NCI-H146 (cell line): ENCODE measurements at regions not wholly inside any gene's neighbourhood (a gene's known extent, or its start where the extent isn't known, plus 50 kb on each side); places are given as distances from the start of the nearest gene placed in this dataset.
"Not testable (repeated sequence)": the region's sequence is repeated elsewhere in the genome, so short reads cannot be mapped to it uniquely, and the experiment has no call there.

Source experiments
- DNase-seq: peaks from one replicate; lab custom pipeline; 2025; lab: John Stamatoyannopoulos, UW

- DNase-seq = no peak
Observed at GRCh38 chr14:106666341-106666740, 1140.0 kb downstream of the TMEM121 start.

- no peak for DNase-seq
Observed at GRCh38 chr14:106670011-106670410, 1143.6 kb downstream of the TMEM121 start.

GRCh38 chr14:106674093-106674492, 1147.7 kb downstream of the TMEM121 start:
- DNase-seq = not testable (repeated sequence)

GRCh38 chr14:106674509-106675125, 1148.2 kb downstream of the TMEM121 start:
- not testable (repeated sequence) for DNase-seq

GRCh38 chr14:106675716-106676115, 1149.3 kb downstream of the TMEM121 start:
- not testable (repeated sequence) for DNase-seq

- no peak for DNase-seq
Observed at GRCh38 chr14:106679776-106680175, 1153.4 kb downstream of the TMEM121 start.

GRCh38 chr14:106681161-106681560, 1154.8 kb downstream of the TMEM121 start:
- no peak for DNase-seq

GRCh38 chr14:106681568-106681967, 1155.2 kb downstream of the TMEM121 start:
- no peak for DNase-seq

GRCh38 chr14:106683631-106684030, 1157.2 kb downstream of the TMEM121 start:
- DNase-seq = no peak

GRCh38 chr14:106686533-106686932, 1160.2 kb downstream of the TMEM121 start:
- no peak for DNase-seq

GRCh38 chr14:106690333-106690891, 1164.0 kb downstream of the TMEM121 start:
- no peak for DNase-seq

GRCh38 chr14:106691601-106692291, 1165.4 kb downstream of the TMEM121 start:
- peak; percentile 59 for DNase-seq

GRCh38 chr14:106694638-106695393, 1168.4 kb downstream of the TMEM121 start:
- DNase-seq = peak; percentile 37

- not testable (repeated sequence) for DNase-seq
Observed at GRCh38 chr14:106698620-106699267, 1172.4 kb downstream of the TMEM121 start.

GRCh38 chr14:106703651-106704050, 1177.3 kb downstream of the TMEM121 start:
- not testable (repeated sequence) for DNase-seq

- not testable (repeated sequence) for DNase-seq
Observed at GRCh38 chr14:106706488-106706887, 1180.1 kb downstream of the TMEM121 start.

- not testable (repeated sequence) for DNase-seq
Observed at GRCh38 chr14:106710187-106710586, 1183.8 kb downstream of the TMEM121 start.

GRCh38 chr14:106712513-106712912, 1186.1 kb downstream of the TMEM121 start:
- not testable (repeated sequence) for DNase-seq

GRCh38 chr14:106714446-106715428, 1188.4 kb downstream of the TMEM121 start:
- DNase-seq = not testable (repeated sequence)

- DNase-seq = not testable (repeated sequence)
Observed at GRCh38 chr14:106717544-106717943, 1191.2 kb downstream of the TMEM121 start.

- DNase-seq = not testable (repeated sequence)
Observed at GRCh38 chr14:106719880-106720279, 1193.5 kb downstream of the TMEM121 start.
